ENCODE measurements at regions not wholly inside any gene's neighbourhood (a gene's known extent, or its start where the extent isn't known, plus 50 kb on each side); places are given as distances from the start of the nearest gene placed in this dataset.

DNA sequence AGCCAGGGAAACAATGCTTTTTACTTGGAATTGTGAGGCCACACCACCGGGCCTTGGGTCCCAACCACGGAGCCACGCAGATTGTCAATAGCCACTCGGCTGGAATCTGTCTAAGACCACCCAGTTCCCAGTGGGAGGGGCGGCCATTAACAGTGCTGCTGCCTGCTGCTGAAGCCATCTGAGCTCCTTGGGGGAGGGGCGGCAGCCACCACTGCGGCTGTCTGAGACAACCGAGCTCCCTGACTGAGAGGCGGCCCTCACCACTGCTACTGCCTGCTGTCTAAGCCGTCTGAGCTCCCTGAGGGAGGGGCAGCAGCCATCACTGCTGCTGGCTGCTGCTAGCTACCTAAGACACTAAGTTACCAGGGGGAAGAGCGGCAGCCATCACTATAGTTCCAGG is 64.3 kb downstream of the DMRTA2 start:
- no peaks in the 10 kb centered on the region for H3K36me3 Mint-ChIP-seq
- H3K4me3 Mint-ChIP-seq, result no peak overlapping the region
- H3K27ac ChIP-seq (ENCODE audit: low read length), result no peak overlapping the region
- no peak overlapping the region for H3K4me3 ChIP-seq (ENCODE audit: low read length)
- peaks cover 30 to 40% of the 10 kb centered on the region in 2 donors for H3K27me3 Mint-ChIP-seq (ENCODE audit: low read depth in 2 of 2)
- H3K4me1 Mint-ChIP-seq, result no peaks in the 10 kb centered on the region
- H3K36me3 ChIP-seq (ENCODE audit: control insufficient read depth, insufficient read depth, low read length), result no peaks in the 10 kb centered on the region
- no peaks in the 10 kb centered on the region for H3K27me3 ChIP-seq (ENCODE audit: control insufficient read depth, insufficient read depth, low read length)
- 90% methylated on average over 11 of the region's 11 CpGs for WGBS (ENCODE audit: insufficient coverage)
- no peaks in the 10 kb centered on the region for H3K9me3 Mint-ChIP-seq
- ATAC-seq (no peak), DNase-seq (no peak)
- H3K27ac Mint-ChIP-seq, result no peak overlapping the region
- H3K4me1 ChIP-seq (ENCODE audit: control insufficient read depth, insufficient read depth, low read length), result no peaks in the 10 kb centered on the region
- intact Hi-C loops (cut with micrococcal nuclease), result no loop called here
- TF ChIP-seq CTCF (IDR thresholded peaks at IDR 0.05), result no peak
- H3K9me3 ChIP-seq (ENCODE audit: control insufficient read depth, insufficient read depth, low read length), result no peaks in the 10 kb centered on the region

DNA sequence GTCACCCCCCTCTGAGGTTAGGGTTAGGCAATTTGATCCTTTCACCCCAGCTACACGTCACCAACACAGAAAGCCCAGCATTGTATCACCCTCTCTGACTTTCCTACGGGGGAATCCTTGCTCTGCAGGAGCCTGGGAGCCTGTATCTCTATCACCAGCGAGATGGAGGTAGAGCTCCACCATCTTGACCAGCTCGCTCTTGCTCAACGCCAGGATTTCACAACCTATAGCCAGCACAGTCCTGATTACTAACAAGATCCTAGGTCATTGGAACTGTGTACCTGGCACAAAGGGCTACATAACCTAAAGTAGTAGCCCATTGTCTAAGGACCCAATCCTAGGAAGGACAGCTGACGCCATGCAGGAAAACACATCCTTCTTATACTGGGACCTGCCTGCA is 66.1 kb downstream of the DMRTA2 start:
- H3K27ac Mint-ChIP-seq, result no peak overlapping the region
- 71% methylated on average over 6 of the region's 6 CpGs for WGBS (ENCODE audit: insufficient coverage)
- H3K4me1 Mint-ChIP-seq, result no peaks in the 10 kb centered on the region
- Histone ChIP-seq H3K27me3 (ENCODE audit: control insufficient read depth, insufficient read depth, low read length) (no peaks in the 10 kb centered on the region), H3K9me3 (ENCODE audit: control insufficient read depth, insufficient read depth, low read length) (no peaks in the 10 kb centered on the region), H3K4me1 (ENCODE audit: control insufficient read depth, insufficient read depth, low read length) (no peaks in the 10 kb centered on the region), H3K4me3 (ENCODE audit: low read length) (no peak overlapping the region), H3K36me3 (ENCODE audit: control insufficient read depth, insufficient read depth, low read length) (no peaks in the 10 kb centered on the region), H3K27ac (ENCODE audit: low read length) (no peak overlapping the region)
- ATAC-seq, result no peak
- H3K27me3 Mint-ChIP-seq (ENCODE audit: low read depth in 2 of 2), result peaks cover 24 to 27% of the 10 kb centered on the region in 2 donors
- no peak for DNase-seq
- no peak overlapping the region for H3K4me3 Mint-ChIP-seq
- intact Hi-C loops (cut with micrococcal nuclease), result no loop called here
- TF ChIP-seq CTCF (IDR thresholded peaks at IDR 0.05), result no peak
- no peaks in the 10 kb centered on the region for H3K36me3 Mint-ChIP-seq
- H3K9me3 Mint-ChIP-seq, result no peaks in the 10 kb centered on the region

DNA sequence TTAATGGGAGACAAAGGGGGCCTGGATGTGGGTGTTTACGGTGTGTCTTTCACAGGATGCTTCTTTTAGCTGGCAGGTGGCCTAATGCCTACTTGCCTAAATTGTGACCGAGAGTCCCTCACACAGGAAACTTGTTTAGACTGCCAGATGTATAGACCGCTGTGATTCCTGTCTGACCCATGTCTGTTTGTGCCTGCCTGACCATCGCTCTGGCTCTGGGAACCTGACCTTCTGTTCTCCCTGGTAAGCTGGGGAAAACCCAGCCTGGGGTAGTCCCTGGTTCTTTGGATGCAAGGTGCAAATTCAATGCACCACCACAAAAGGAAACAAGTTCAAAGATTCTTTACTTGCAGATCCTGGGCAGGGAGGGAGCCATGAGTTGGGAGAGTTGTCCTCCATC is 68.4 kb downstream of the DMRTA2 start:
- Mint-ChIP-seq H3K4me3 (no peak overlapping the region), H3K4me1 (no peaks in the 10 kb centered on the region), H3K27me3 (ENCODE audit: low read depth in 2 of 2) (peaks cover 20% of the 10 kb centered on the region in 2 donors), H3K9me3 (no peaks in the 10 kb centered on the region), H3K27ac (no peak overlapping the region), H3K36me3 (no peaks in the 10 kb centered on the region)
- no peak for ATAC-seq
- no peak for TF ChIP-seq CTCF (IDR thresholded peaks at IDR 0.05)
- DNase-seq, result no peak
- Histone ChIP-seq H3K27ac (ENCODE audit: low read length) (no peak overlapping the region), H3K4me1 (ENCODE audit: control insufficient read depth, insufficient read depth, low read length) (no peaks in the 10 kb centered on the region), H3K36me3 (ENCODE audit: control insufficient read depth, insufficient read depth, low read length) (no peaks in the 10 kb centered on the region), H3K9me3 (ENCODE audit: control insufficient read depth, insufficient read depth, low read length) (no peaks in the 10 kb centered on the region), H3K27me3 (ENCODE audit: control insufficient read depth, insufficient read depth, low read length) (no peaks in the 10 kb centered on the region), H3K4me3 (ENCODE audit: low read length) (no peak overlapping the region)
- intact Hi-C loops (cut with micrococcal nuclease), result no loop called here
- 76% methylated on average over 4 of the region's 4 CpGs for WGBS (ENCODE audit: insufficient coverage)

DNA sequence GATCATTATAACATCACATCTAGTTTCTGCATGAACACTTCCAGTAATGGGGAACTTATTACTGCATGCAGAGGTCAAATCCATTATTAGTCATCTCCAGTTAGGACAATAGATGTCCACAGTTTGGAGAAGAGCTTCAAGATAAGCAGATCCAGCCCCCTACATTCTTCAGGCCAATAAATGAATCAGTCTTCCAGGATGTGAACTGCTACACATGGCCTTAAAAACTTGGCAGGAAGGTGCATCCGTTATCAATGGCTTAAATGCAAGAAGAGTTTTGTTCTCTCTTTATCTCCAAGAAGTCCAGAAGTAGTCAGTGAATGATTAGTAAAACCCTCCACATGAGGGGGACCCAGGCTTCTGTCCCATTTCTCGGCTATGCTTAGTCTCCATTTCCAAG is 70.8 kb downstream of the DMRTA2 start:
- H3K4me1 ChIP-seq (ENCODE audit: control insufficient read depth, insufficient read depth, low read length), result no peaks in the 10 kb centered on the region
- H3K4me3 Mint-ChIP-seq, result no peak overlapping the region
- no peak overlapping the region for H3K27ac Mint-ChIP-seq
- peaks cover 21 to 22% of the 10 kb centered on the region in 2 donors for H3K27me3 Mint-ChIP-seq (ENCODE audit: low read depth in 2 of 2)
- ATAC-seq (no peak), DNase-seq (no peak)
- intact Hi-C loops (cut with micrococcal nuclease), result no loop called here
- no peaks in the 10 kb centered on the region for H3K36me3 Mint-ChIP-seq
- H3K27ac ChIP-seq (ENCODE audit: low read length), result no peak overlapping the region
- 94% methylated on average over 2 of the region's 2 CpGs for WGBS (ENCODE audit: insufficient coverage)
- no peak overlapping the region for H3K4me3 ChIP-seq (ENCODE audit: low read length)
- no peaks in the 10 kb centered on the region for H3K9me3 Mint-ChIP-seq
- no peak for TF ChIP-seq CTCF (IDR thresholded peaks at IDR 0.05)
- H3K4me1 Mint-ChIP-seq, result no peaks in the 10 kb centered on the region
- no peaks in the 10 kb centered on the region for H3K9me3 ChIP-seq (ENCODE audit: control insufficient read depth, insufficient read depth, low read length)
- no peaks in the 10 kb centered on the region for H3K27me3 ChIP-seq (ENCODE audit: control insufficient read depth, insufficient read depth, low read length)
- H3K36me3 ChIP-seq (ENCODE audit: control insufficient read depth, insufficient read depth, low read length), result no peaks in the 10 kb centered on the region

Measured in natural killer cell (primary cell).